Superior temporal gyrus (tissue), 1 donor: ENCODE measurements at regions not wholly inside any gene's neighbourhood (a gene's known extent, or its start where the extent isn't known, plus 50 kb on each side); places are given as distances from the start of the nearest gene placed in this dataset.
"Not testable (repeated sequence)": the region's sequence is repeated elsewhere in the genome, so short reads cannot be mapped to it uniquely, and the experiment has no call there.

Experiments used
- DNase-seq: peaks from one replicate; pipeline ENCODE4 v3.0.0-alpha.2; 2016; ENCODE audit errors: extremely low spot score

DNA sequence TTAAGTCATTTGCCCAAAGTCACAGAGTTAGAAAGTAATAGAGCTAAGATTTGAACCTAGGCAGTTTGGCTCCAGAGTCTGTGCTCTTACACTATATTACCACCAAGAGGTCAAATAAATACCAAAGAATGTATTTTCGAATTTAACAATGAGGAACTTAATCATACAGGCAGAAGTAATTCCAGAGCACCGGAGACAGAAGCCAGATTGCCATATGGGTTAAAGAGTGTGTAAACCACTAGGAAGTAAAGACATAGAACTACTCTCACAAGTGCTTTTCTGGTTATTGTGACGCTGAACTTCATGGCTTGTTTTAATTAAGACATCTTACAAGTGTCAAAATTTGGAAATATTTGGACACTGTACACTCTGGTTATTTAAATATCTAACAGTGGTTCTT lies 114.5 kb upstream of the NBPF19 start:
- DNase-seq: not testable (repeated sequence)

DNA sequence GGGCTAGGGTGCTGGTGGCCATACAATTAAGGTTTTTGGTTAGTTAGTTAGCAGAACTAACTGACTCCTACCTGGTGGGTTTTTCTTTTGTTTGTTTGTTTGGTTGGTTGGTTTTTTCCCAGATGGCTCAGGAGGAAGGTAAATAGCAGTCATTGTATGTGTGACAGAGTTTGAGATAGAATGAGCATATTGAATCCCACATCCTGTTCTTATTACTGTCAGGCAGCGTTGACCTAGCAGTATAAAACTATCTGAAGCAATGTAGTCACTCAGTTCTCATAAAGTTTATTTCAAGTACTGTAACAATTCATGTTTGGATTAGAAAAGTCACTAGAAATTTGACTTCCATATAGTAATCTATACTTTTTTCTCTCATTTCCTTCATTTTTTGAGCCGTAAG lies 113.5 kb upstream of the NBPF19 start:
- DNase-seq: not testable (repeated sequence)

DNA sequence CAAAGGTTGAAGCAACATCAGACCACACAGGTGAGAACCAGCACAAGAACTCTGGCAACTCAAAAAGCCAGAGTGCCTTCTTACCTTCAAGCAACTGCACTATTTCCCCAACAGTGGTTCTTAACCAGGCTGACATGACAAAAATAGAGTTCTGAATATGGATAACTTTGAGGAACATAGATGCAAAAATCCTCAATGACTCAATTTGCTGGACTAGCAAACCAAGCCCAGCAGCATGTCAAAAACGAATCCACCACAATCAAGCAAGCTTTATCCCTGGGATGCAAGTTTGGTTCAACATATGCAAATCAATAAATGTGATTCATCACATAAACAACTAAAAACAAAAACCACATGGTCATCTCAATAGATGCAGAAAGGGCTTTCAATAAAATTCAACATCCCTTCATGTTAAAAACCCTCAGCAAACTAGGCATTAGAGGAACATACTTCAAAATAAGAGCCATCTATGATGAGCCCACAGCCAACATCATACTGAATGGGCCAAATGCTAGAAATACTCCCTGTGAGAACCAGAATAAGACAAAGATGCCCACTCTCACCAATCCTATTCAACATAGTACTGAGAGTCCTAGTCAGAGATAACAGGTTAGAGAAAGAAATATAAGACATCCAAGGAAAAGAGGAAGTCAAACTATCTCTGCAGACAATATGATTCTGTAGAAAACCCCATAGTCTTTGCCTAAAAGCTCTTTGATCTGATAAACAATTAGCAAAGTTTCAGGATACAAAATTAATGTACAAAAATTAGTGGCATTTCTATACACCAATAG lies 110.5 kb upstream of the NBPF19 start:
- DNase-seq: not testable (repeated sequence)

DNA sequence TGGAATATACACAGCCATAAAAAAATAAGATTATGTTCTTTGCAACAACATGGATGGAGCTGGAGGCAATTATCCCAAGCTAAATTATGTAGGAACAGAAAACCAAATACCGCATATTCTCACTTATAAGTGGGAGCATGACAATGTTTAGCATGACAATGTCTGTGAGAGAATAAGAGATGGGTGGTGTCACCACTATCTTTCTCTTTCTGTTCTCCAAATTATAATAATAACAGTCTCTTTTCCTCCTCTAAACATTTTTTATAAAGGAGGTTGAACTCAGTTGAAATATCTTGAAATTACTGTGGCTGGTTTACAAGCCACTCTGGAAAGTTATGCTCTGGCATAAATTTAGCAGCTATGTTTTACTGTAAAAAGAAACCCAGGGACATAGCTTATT lies 108.4 kb upstream of the NBPF19 start:
- DNase-seq: not testable (repeated sequence)

DNA sequence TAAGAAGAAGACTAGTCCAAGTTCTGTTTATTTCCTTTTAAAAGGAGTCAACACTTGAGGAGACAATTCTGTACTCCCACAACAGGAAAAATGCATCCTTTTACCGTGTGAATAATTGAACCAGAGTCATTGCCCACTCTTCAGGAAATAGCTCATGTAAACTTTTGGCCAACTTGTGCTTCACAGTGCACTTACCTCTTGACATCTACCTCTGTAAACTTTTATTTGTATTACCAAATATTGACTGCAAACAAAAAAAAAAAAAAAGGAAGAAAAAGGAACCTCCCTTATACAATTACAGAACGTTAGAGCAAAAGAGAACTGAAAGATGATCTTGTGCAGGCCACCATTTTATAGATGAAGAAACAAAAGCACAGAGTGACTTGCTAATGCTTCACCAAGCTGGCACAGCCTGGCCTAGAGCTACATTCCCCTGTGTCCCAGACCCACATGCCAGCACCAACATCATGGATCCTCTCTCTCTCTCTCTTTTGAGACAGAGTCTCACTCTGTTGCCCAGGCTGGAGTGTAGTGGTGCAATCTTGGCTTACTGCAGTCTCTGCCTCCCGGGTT lies 107.3 kb upstream of the NBPF19 start:
- not testable (repeated sequence) for DNase-seq

DNA sequence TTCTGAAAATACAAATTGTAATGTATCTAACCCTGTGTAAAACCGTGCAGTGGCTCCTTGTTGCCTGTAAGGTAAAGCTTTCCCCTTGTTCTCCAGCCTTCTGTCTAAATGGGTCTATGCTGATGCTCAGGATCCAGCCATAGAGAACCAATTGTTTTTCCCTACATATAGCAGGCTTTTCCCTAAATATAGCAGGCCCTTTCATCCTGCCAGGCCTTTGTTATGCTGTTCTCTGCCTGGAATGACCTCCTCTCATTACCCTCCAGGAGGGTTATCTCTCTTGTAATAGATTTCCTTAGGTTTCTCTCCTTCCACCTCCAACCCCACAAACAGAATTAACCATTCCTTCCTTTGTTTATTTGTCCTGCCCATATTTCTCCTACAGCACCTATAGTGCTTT lies 106.5 kb upstream of the NBPF19 start:
- not testable (repeated sequence) for DNase-seq

DNA sequence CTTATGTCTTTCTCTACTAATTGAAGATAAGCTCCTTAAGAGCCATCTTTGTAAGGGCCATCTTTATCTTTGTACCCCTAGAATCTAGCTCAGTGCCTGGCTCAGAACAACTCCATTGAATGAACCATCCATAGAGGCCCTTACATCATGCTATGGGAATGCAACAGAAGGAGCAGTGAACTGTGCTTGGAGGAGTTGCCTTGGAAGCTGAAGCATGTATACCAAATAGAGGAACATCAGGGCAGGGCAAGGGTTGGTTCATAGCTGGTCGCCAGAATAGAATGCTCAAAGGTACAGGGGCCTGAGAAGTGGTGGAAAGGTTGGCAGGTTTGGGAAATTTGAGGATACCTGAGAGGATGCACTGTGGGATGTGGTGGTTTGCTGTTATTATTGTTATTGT lies 105.8 kb upstream of the NBPF19 start:
- not testable (repeated sequence) for DNase-seq

DNA sequence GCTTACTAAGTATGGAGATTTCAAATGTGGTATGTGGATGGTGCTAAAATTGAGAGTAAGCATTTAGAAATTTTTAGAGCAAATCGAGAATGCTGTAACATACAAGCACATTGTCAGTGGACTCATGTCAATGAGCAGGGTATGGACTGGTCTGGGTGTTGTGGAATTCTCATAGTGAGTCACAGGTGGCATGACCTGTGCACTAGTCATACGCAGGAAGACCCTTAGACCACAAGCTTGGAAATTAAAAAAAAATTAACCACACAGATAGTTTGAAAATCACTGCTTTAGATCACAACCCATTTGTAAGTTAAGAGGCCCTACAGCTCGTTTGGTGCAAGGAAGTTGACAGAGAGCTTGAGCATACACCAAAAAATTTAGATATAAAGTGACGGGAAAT lies 102.9 kb upstream of the NBPF19 start:
- not testable (repeated sequence) for DNase-seq

DNA sequence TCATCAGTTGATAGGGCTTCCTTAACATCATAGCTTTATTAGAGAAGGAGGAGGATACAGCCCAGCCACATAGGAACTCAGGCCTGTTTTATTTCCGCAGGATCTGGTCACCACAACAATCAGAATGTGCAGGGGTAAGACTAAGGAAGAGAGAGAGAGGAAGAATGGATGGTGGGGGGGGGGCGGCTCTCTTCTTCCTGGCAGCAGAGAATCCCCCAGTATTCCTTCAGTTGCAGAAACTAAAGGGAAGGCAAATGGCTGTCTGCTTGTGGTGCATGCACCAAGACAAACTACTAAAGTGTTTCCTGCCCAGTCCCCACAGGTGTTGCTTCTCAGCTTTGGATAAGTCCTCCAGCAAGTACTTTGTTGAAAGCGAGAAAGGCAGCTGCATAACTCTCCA lies 96.4 kb upstream of the NBPF19 start:
- not testable (repeated sequence) for DNase-seq

DNA sequence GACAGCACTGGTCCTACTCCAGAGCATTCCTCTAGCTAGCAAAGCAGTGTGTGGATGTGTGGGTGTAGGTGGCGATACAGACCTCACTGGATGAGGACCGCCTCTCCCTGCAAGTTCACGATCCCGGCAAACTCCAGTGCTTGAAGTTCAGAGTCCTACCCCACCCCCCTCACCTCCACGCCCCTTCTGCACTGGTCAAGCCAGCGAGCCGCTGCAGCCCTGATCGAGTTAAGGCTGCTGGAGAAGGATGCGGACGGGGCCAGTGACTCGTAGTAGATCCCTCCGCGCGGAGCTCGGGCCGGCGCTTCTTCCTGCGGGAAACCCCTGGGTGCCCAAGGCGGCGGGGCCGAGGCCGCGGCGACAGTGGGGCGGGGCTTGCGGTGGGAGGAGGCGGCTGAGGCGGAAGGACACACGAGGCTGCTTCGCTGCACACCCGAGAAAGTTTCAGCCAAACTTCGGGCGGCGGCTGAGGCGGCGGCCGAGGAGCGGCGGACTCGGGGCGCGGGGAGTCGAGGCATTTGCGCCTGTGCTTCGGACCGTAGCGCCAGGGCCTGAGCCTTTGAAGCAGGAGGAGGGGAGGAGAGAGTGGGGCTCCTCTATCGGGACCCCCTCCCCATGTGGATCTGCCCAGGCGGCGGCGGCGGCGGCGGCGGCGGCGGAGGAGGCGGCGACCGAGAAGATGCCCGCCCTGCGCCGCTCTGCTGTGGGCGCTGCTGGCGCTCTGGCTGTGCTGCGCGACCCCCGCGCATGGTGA lies 84.5 kb upstream of the NBPF19 start:
- DNase-seq: peak; percentile 8

DNA sequence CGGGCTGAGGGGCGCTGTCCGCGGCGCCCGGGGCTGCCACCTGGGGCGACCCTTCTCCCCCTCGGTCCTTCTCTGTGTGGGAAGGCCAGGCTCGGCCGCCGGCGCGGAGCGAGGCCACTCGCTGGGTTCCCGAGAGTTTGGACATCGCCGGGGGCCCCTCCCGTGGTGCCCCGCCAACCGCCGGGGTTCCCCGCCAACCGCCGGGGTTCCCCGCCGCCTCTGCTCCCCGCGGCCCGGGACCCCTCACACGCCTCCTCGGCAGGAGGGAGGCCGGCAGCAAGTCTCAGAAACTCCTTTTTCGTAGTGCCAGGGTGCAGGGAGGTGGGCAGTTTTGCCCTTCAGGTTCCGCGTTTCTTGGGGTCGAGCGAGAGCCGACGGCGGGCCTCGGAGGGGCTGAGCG lies 83.9 kb upstream of the NBPF19 start:
- DNase-seq: not testable (repeated sequence)

DNA sequence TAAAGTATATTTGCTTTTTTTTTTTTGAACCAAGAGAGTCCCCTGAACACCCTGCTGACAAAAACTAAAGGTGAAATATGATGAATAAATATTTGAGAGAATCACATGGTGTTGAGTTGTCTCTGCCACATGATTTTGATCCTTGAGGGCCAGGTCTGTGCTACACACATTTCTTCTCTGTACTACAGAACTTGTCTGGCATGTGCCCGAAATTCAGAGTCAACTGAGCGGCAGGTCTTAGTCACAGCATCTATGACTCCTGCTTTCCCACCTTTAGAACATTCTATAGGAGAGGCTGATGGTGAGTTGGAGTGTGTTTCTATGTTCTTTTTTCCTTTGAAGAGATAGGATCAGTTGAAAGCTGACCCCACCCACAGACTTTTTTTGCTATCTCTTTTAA lies 79.0 kb upstream of the NBPF19 start:
- DNase-seq: not testable (repeated sequence)

DNA sequence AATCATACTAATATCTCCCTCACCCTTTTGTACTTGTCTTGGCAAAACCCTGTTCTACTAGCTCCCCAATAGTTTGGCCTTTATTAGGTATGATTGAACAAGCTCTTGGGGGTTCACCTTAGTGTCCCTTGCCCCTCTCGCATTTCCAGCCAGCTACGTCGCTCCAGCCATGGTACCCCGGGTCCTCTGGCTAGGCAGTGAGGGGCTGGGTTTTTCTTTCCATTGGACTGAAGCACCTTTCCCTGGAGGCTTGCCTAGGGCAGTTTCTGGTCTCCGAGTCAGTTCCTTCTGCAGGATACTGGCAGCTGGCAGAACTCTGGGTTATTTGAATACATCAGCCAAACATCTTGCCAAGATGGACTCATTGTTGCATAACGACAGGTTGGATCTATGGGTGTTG lies 76.3 kb upstream of the NBPF19 start:
- not testable (repeated sequence) for DNase-seq

DNA sequence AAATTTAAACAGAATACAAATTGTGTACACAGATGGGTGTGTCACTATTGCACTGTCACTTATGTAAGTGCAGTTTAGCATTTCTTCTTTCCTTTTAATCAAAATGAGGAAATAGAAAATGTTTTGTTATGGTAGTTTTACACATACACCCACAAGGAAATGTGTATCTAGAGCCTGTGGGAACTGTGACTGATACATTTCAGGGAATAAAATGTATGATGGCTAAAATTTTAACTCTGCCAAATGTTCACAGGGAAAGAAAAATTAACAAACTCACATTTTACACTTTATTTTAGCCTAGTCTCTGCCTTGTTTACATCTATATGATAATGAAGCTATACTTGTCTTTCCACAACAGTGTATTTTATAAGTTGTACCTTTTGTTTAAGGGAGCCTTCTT lies 66.4 kb upstream of the NBPF19 start:
- not testable (repeated sequence) for DNase-seq

DNA sequence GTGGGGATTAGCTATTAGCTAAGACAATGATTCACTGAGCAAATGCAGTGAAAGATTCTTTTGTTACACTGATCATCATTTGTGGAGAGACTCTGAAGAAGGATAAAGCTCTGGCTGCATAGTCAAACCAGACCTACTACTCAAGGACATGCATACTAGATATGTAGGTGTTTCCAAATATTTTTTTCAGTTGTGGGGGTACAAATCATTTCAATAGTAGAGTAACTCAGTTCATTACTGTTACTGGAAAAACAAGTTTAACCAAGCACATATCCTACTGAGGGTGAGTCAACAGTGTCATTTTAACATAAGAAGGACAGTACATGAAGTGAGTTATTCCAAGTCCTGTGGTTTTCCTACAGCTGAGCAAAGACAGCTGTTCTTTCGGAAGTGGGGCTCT lies 59.5 kb upstream of the NBPF19 start:
- DNase-seq: not testable (repeated sequence)

DNA sequence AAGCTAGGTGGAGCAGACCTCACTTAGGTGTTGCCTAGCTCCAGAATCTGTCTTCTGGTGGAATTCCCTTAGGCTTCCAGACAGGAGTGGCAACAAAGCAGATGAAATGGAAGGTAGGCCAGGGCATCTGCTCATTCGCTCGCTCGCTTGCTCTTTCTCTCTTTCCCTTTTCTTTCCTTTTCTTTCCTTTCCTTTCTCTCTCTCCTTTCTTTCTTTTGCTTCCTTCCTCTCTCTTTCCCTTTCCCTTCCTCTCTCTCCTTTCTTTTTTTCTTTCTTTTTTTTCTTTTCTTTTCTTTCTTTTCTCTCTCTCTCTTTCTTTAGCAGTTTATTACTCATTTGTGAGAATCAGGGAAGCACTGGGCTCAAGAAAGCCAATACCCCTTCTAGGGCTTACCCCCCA lies 56.1 kb upstream of the NBPF19 start:
- DNase-seq: not testable (repeated sequence)

DNA sequence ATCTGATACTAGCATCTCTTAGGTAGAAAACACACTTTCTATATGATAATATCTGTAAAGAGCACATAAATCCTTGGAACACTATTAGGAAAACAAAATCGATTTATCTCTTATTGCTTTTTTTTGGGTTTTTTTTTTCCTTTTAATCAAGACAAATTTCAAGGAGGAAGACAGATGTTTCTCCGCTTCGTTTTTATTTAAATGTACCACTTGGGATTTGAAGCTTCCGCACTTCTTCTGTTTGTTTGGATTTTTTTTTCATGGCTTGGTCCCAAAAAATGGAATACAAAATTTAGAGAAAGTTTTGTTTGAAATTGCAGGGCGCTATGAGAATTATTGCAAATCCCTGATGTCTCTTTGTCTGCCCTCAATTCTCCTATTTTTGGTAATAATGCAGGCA lies 51.7 kb upstream of the NBPF19 start:
- not testable (repeated sequence) for DNase-seq
